ENCODE measurements at regions not wholly inside any gene's neighbourhood (a gene's known extent, or its start where the extent isn't known, plus 50 kb on each side); places are given as distances from the start of the nearest gene placed in this dataset.

- 89 to 91% methylated on average over 9 of the region's 9 CpGs for WGBS, 2 donors
- ATAC-seq (ENCODE audit: low FRiP score in 2 of 2) (no peak), DNase-seq (no peak)
- Histone ChIP-seq H3K27ac (no peak overlapping the region), H3K9me3 (no peaks in the 10 kb centered on the region), H3K27me3 (no peaks in the 10 kb centered on the region), H3K4me3 (no peak overlapping the region), H3K36me3 (no peaks in the 10 kb centered on the region), H3K4me1 (peaks cover 0 to 7% (median 3%) of the 10 kb centered on the region in 4 donors)
- TF ChIP-seq POLR2AphosphoS5 (IDR thresholded peaks at IDR 0.05) (no peak), POLR2A (IDR thresholded peaks at IDR 0.05) (no peak), EP300 (IDR thresholded peaks at IDR 0.05) (no peak)
- TF ChIP-seq, protein P1, sequence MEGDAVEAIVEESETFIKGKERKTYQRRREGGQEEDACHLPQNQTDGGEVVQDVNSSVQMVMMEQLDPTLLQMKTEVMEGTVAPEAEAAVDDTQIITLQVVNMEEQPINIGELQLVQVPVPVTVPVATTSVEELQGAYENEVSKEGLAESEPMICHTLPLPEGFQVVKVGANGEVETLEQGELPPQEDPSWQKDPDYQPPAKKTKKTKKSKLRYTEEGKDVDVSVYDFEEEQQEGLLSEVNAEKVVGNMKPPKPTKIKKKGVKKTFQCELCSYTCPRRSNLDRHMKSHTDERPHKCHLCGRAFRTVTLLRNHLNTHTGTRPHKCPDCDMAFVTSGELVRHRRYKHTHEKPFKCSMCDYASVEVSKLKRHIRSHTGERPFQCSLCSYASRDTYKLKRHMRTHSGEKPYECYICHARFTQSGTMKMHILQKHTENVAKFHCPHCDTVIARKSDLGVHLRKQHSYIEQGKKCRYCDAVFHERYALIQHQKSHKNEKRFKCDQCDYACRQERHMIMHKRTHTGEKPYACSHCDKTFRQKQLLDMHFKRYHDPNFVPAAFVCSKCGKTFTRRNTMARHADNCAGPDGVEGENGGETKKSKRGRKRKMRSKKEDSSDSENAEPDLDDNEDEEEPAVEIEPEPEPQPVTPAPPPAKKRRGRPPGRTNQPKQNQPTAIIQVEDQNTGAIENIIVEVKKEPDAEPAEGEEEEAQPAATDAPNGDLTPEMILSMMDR (IDR thresholded peaks at IDR 0.05): no peak
Observed at GRCh38 chr5:173743641-173744343, 127.3 kb upstream of the BOD1 start.

- 77 to 87% methylated on average over 8 of the region's 8 CpGs for WGBS, 2 donors
- TF ChIP-seq POLR2A (IDR thresholded peaks at IDR 0.05) (no peak), POLR2AphosphoS5 (IDR thresholded peaks at IDR 0.05) (no peak), EP300 (IDR thresholded peaks at IDR 0.05) (no peak)
- TF ChIP-seq, protein P1 (IDR thresholded peaks at IDR 0.05): no peak
- Histone ChIP-seq H3K4me3 (no peak overlapping the region), H3K9me3 (no peaks in the 10 kb centered on the region), H3K36me3 (no peaks in the 10 kb centered on the region), H3K27me3 (no peaks in the 10 kb centered on the region), H3K4me1 (peaks cover 0 to 7% (median 3%) of the 10 kb centered on the region in 4 donors), H3K27ac (no peak overlapping the region)
- no peak for DNase-seq
- no peak for ATAC-seq (ENCODE audit: low FRiP score in 2 of 2)
Observed at GRCh38 chr5:173744551-173744950, 128.1 kb upstream of the BOD1 start.

DNA sequence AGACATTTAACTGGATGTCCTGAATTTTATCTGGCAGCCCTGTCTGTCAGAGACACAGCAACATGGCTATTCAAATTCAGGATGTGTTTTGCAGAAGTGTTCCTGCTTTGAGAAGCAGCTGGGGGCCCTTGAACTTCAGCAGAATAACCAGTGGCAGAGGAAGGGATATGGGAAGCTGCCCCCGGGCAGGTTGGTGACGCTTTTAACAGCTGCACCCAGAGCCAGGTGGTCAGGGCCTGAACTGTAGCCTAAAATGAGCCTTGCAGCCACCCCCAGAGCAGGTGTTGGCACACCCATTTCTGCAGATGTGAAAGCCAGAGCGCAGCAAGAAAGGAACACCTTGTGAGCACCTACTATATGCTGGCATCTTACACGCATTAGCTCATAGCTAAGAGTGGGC is 128.7 kb upstream of the BOD1 start:
- DNase-seq: no peak
- peaks cover 0 to 7% (median 3%) of the 10 kb centered on the region in 4 donors for H3K4me1 ChIP-seq
- TF ChIP-seq POLR2AphosphoS5 (IDR thresholded peaks at IDR 0.05): no peak
- no peak for TF ChIP-seq EP300 (IDR thresholded peaks at IDR 0.05)
- TF ChIP-seq, protein P1 (IDR thresholded peaks at IDR 0.05): no peak
- no peak for TF ChIP-seq POLR2A (IDR thresholded peaks at IDR 0.05)
- H3K36me3 ChIP-seq: no peaks in the 10 kb centered on the region
- H3K4me3 ChIP-seq: no peak overlapping the region
- 61 to 64% methylated on average over 3 to 4 of the region's 4 CpGs for WGBS, 2 donors
- ATAC-seq (ENCODE audit: low FRiP score in 2 of 2): peak in 1 of 2 donors; percentile 30
- H3K9me3 ChIP-seq: no peaks in the 10 kb centered on the region
- H3K27me3 ChIP-seq: no peaks in the 10 kb centered on the region
- no peak overlapping the region for H3K27ac ChIP-seq

- no peak overlapping the region for H3K4me3 ChIP-seq
- no peaks in the 10 kb centered on the region for H3K9me3 ChIP-seq
- ATAC-seq (ENCODE audit: low FRiP score in 2 of 2): no peak
- no peaks in the 10 kb centered on the region for H3K27me3 ChIP-seq
- H3K27ac ChIP-seq: no peak overlapping the region
- WGBS, 2 donors: 66 to 78% methylated on average over 7 of the region's 7 CpGs
- no peak for TF ChIP-seq EP300 (IDR thresholded peaks at IDR 0.05)
- no peak for TF ChIP-seq POLR2AphosphoS5 (IDR thresholded peaks at IDR 0.05)
- no peak for TF ChIP-seq POLR2A (IDR thresholded peaks at IDR 0.05)
- TF ChIP-seq, protein P1 (IDR thresholded peaks at IDR 0.05): no peak
- peaks cover 0 to 7% (median 3%) of the 10 kb centered on the region in 4 donors for H3K4me1 ChIP-seq
- no peaks in the 10 kb centered on the region for H3K36me3 ChIP-seq
- DNase-seq: no peak
Observed at GRCh38 chr5:173745557-173745956, 129.1 kb upstream of the BOD1 start.

Measured in upper lobe of left lung (tissue), 6 donors.